Immature natural killer cell (primary cell): ENCODE measurements at regions not wholly inside any gene's neighbourhood (a gene's known extent, or its start where the extent isn't known, plus 50 kb on each side); places are given as distances from the start of the nearest gene placed in this dataset.
"Not testable (repeated sequence)": the region's sequence is repeated elsewhere in the genome, so short reads cannot be mapped to it uniquely, and the experiment has no call there.

ENCODE experiments used
- DNase-seq, 3 donors: peaks; one replicate each; pipeline ENCODE4 v3.0.0; 2022; ENCODE audit warnings: mixed read lengths in 1 of 3
- H3K27ac Mint-ChIP-seq, 6 donors: one replicate each; pipeline ENCODE4 v1.8.0; 2020; ENCODE audit warnings: mixed read lengths in 6 of 6, mild to moderate bottlenecking in 5 of 6, inconsistent platforms in 4 of 6, moderate library complexity in 3 of 6
- H3K27me3 Mint-ChIP-seq, 3 donors: one replicate each; pipeline ENCODE4 v1.8.0; 2020 to 2021; ENCODE audit warnings: low read depth in 3 of 3, mild to moderate bottlenecking in 3 of 3, mixed read lengths in 3 of 3, moderate library complexity in 3 of 3, inconsistent platforms in 1 of 3
- H3K36me3 Mint-ChIP-seq, 3 donors: one replicate each; pipeline ENCODE4 v1.8.0; 2020; ENCODE audit warnings: mixed read lengths in 3 of 3, inconsistent platforms in 2 of 3, mild to moderate bottlenecking in 2 of 3
- H3K4me1 Mint-ChIP-seq, 2 donors: one replicate each; pipeline ENCODE4 v1.8.0; 2020; ENCODE audit warnings: inconsistent platforms in 2 of 2, mild to moderate bottlenecking in 2 of 2, mixed read lengths in 2 of 2, moderate library complexity in 1 of 2
- H3K4me3 Mint-ChIP-seq, 5 donors: one replicate each; pipeline ENCODE4 v1.8.0; 2020; ENCODE audit warnings: mild to moderate bottlenecking in 5 of 5, mixed read lengths in 5 of 5, inconsistent platforms in 3 of 5, moderate library complexity in 3 of 5
- H3K9me3 Mint-ChIP-seq, 6 donors: one replicate each; pipeline ENCODE4 v1.8.0; 2020; ENCODE audit warnings: mild to moderate bottlenecking in 6 of 6, mixed read lengths in 6 of 6, inconsistent platforms in 4 of 6, moderate library complexity in 3 of 6

GRCh38 chr2:110287253-110287652, 74.9 kb upstream of the MTLN start:
- not testable (repeated sequence) for DNase-seq, H3K36me3 Mint-ChIP-seq, H3K27ac Mint-ChIP-seq, H3K4me1 Mint-ChIP-seq, H3K9me3 Mint-ChIP-seq, H3K27me3 Mint-ChIP-seq, H3K4me3 Mint-ChIP-seq

GRCh38 chr2:110285002-110285401, 72.7 kb upstream of the MTLN start:
- H3K27ac Mint-ChIP-seq = not testable (repeated sequence)

GRCh38 chr2:110280804-110281203, 68.5 kb upstream of the MTLN start:
- H3K27ac Mint-ChIP-seq, H3K27me3 Mint-ChIP-seq, DNase-seq: not testable (repeated sequence)

More at GRCh38 chr2:110285002-110285401, 72.7 kb upstream of the MTLN start:
- H3K9me3 Mint-ChIP-seq, DNase-seq, H3K4me1 Mint-ChIP-seq, H3K36me3 Mint-ChIP-seq, H3K4me3 Mint-ChIP-seq, H3K27me3 Mint-ChIP-seq: not testable (repeated sequence)

GRCh38 chr2:110277054-110277453, 64.7 kb upstream of the MTLN start:
- H3K27ac Mint-ChIP-seq, H3K27me3 Mint-ChIP-seq, H3K9me3 Mint-ChIP-seq, DNase-seq, H3K36me3 Mint-ChIP-seq, H3K4me3 Mint-ChIP-seq, H3K4me1 Mint-ChIP-seq: not testable (repeated sequence)

More at GRCh38 chr2:110280804-110281203, 68.5 kb upstream of the MTLN start:
- not testable (repeated sequence) for H3K9me3 Mint-ChIP-seq, H3K36me3 Mint-ChIP-seq, H3K4me1 Mint-ChIP-seq, H3K4me3 Mint-ChIP-seq

GRCh38 chr2:110276092-110276491, 63.7 kb upstream of the MTLN start:
- not testable (repeated sequence) for H3K4me3 Mint-ChIP-seq, H3K9me3 Mint-ChIP-seq, H3K27me3 Mint-ChIP-seq, DNase-seq, H3K27ac Mint-ChIP-seq, H3K36me3 Mint-ChIP-seq, H3K4me1 Mint-ChIP-seq

GRCh38 chr2:110269674-110270073, 57.3 kb upstream of the MTLN start:
- not testable (repeated sequence) for H3K9me3 Mint-ChIP-seq, H3K36me3 Mint-ChIP-seq, H3K27ac Mint-ChIP-seq, H3K27me3 Mint-ChIP-seq, H3K4me1 Mint-ChIP-seq, H3K4me3 Mint-ChIP-seq, DNase-seq

GRCh38 chr2:110267828-110268407, 55.6 kb upstream of the MTLN start:
- not testable (repeated sequence) for H3K4me1 Mint-ChIP-seq, H3K27me3 Mint-ChIP-seq, H3K9me3 Mint-ChIP-seq, H3K36me3 Mint-ChIP-seq, DNase-seq, H3K4me3 Mint-ChIP-seq, H3K27ac Mint-ChIP-seq

GRCh38 chr2:110264804-110265203, 52.5 kb upstream of the MTLN start:
- not testable (repeated sequence) for DNase-seq, H3K27ac Mint-ChIP-seq, H3K36me3 Mint-ChIP-seq, H3K9me3 Mint-ChIP-seq, H3K27me3 Mint-ChIP-seq, H3K4me1 Mint-ChIP-seq, H3K4me3 Mint-ChIP-seq

GRCh38 chr2:110264076-110264681, 51.8 kb upstream of the MTLN start:
- DNase-seq, H3K4me1 Mint-ChIP-seq, H3K27me3 Mint-ChIP-seq, H3K4me3 Mint-ChIP-seq, H3K9me3 Mint-ChIP-seq, H3K27ac Mint-ChIP-seq, H3K36me3 Mint-ChIP-seq: not testable (repeated sequence)

GRCh38 chr2:110263462-110263861, 51.1 kb upstream of the MTLN start:
- H3K27ac Mint-ChIP-seq, H3K36me3 Mint-ChIP-seq, H3K4me1 Mint-ChIP-seq, H3K9me3 Mint-ChIP-seq, H3K27me3 Mint-ChIP-seq, H3K4me3 Mint-ChIP-seq, DNase-seq: not testable (repeated sequence)
